LNCaP clone FGC (cell line): ENCODE measurements at regions not wholly inside any gene's neighbourhood (a gene's known extent, or its start where the extent isn't known, plus 50 kb on each side); places are given as distances from the start of the nearest gene placed in this dataset.

Source experiments
- DNase-seq: peaks from one replicate; pipeline ENCODE4 v3.0.0-alpha.2; 2011; ENCODE audit warnings: low read depth
- H3K4me3 ChIP-seq: 2 replicates; pipeline ENCODE4 v1.5.1; 2011; ENCODE audit warnings: mild to moderate bottlenecking, low read depth, low read length, control low read depth
- TF ChIP-seq, protein P1 (sequence below): IDR thresholded peaks from 2 replicates; pipeline ENCODE4 v1.5.1; 2012; ENCODE audit warnings: mild to moderate bottlenecking; ENCODE audit not compliant: control insufficient read depth, insufficient read depth; ENCODE audit errors: extremely low read depth

DNA sequence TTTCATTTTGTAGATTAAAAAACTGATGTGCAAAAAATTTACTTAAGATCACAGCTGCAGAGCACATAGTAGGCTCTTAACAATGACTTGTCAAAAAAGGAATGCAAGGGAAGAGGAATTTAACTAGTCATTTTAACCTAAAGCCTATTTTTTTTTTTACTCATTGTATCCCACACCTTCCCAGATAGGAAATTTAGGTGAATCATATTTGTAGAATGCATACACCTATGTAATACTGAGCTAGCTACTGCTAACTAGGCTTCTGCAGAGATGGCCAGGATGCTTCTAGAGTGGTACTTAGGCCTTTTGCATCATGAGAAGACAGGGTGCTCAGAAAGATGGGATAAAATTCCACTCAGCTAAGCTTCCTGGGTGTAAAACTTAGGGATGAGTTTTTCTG, 387.3 kb downstream of the AASDHPPT start:
- DNase-seq = no peak
- no peak overlapping the region for H3K4me3 ChIP-seq
- TF ChIP-seq, protein P1, sequence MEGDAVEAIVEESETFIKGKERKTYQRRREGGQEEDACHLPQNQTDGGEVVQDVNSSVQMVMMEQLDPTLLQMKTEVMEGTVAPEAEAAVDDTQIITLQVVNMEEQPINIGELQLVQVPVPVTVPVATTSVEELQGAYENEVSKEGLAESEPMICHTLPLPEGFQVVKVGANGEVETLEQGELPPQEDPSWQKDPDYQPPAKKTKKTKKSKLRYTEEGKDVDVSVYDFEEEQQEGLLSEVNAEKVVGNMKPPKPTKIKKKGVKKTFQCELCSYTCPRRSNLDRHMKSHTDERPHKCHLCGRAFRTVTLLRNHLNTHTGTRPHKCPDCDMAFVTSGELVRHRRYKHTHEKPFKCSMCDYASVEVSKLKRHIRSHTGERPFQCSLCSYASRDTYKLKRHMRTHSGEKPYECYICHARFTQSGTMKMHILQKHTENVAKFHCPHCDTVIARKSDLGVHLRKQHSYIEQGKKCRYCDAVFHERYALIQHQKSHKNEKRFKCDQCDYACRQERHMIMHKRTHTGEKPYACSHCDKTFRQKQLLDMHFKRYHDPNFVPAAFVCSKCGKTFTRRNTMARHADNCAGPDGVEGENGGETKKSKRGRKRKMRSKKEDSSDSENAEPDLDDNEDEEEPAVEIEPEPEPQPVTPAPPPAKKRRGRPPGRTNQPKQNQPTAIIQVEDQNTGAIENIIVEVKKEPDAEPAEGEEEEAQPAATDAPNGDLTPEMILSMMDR = no peak

DNA sequence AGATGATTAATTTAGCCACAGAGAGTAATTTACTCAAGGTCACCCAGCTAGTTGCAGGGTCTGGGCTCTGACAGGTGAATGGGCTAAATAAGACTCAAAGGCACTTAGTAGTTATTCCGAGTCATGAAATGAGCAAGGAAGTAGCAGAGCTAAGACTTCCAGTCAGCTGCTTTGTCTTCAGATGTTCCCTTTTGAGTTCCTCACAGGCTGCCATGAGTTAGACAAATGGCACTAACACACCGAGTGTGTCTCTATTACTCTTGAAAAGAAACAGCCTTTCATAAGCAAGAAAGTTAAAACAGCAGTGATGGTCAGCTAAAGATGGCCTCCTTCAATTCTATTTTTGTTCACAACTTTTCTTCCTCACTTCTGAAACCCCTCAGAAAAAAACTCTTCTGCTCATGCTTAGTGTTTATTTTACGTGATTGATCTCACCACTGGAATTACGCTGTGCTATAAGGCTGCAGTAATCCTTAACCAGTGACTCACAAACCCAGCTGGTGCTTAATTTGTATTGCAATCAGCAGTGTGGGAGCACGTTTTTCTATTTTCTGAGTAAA, 389.1 kb downstream of the AASDHPPT start:
- H3K4me3 ChIP-seq = no peak overlapping the region
- TF ChIP-seq, protein P1 = no peak
- DNase-seq = no peak

DNA sequence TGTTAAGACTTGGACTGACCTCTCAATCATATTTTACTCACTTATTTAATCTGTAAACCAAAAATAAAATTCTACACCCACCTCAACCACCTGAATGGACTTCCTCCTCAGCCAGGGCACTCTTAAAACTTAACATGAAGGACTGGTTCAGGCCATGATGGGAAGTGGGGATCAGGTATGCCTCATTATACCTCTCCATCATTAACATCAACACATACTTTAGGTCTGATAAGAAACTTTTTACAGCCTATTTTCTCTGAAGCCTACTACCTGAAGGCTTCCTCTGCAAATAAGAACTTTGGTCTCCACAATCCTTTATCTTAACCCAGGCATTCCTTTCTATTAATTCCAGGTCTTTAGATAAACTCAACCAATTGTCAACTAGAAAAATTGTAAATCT, 390.0 kb downstream of the AASDHPPT start:
- no peak overlapping the region for H3K4me3 ChIP-seq
- DNase-seq = no peak
- TF ChIP-seq, protein P1 = no peak

DNA sequence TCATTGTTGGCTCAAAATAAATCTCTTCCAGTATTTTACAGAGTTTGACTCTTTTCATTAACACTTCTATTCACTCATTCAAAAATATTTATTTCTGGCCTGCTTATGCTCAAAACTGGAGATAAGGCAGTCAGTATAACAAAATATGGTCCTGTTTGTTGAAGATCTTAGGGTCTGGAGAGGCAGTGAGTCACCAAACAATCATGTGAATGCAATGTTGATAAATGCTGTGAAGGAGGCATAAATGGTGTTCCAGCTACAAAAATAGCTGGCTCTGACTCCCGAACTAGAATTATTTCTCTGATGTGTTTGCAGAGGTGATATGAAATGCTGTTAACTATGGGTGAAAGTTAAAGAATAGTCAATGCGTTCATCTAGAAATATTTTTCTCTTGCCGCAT, 390.6 kb downstream of the AASDHPPT start:
- H3K4me3 ChIP-seq = no peak overlapping the region
- no peak for DNase-seq
- TF ChIP-seq, protein P1 = no peak

DNA sequence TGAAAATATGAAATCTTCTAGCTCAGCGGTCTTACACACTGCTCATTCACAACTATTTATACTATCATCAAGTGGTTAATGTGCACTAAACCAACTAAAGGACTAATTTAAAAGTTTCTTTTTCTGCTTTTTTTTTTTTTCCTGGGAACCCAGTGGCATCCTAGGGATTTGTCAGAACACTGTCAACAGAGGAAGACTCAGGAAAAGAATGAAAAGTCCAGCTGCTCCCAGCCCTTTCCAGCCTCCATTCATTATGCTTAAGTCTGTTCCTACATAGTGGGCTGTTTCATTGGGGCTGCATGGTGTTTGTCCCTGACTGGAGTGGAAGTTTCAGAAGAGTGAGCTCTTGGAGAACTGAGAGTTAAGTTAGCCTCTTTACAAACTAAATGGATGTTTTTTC, 391.1 kb downstream of the AASDHPPT start:
- DNase-seq = no peak
- TF ChIP-seq, protein P1 = no peak
- H3K4me3 ChIP-seq = no peak overlapping the region

DNA sequence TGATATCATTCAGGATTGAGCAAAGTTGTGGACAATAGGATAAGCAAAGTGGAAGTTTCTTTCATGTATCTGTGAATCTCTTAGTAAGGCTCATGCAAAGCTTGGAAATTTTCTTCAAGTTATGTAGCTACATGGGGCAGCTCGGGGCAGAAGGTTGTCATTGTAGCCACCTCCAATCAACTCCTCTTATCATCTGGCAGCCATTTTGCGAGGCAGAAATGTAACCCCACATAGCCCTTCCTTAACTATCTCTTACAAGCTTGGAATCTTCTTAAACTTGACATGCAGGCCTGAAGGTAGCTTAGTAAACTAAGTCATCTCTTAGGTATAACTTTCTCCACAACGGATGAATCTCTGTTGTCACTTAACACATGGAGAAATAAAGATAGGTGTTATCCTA, 392.8 kb downstream of the AASDHPPT start:
- TF ChIP-seq, protein P1 = no peak
- DNase-seq = no peak
- no peak overlapping the region for H3K4me3 ChIP-seq

DNA sequence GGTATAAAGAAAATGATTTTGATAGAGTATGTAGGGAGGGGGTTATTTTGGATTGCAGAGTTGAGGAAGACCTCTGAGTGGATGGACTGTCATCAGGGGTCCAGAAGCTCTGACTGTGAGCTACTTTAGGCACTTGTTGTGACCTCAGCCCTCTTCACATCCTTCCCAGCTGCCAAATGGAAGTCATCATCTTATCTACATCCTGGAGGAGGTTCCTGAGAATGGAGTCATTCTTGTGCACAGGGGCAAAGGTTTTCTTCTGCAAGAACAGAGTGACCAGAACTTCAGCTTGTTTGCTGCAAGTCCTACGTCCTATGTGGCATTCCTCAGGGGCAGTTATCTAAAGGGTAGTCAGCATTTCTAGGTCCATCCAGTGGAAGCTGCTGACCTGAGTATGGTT, 393.8 kb downstream of the AASDHPPT start:
- no peak for DNase-seq
- TF ChIP-seq, protein P1 = no peak
- no peak overlapping the region for H3K4me3 ChIP-seq
